Nephron (organoid): ENCODE measurements at regions not wholly inside any gene's neighbourhood (a gene's known extent, or its start where the extent isn't known, plus 50 kb on each side); places are given as distances from the start of the nearest gene placed in this dataset.
A peak's percentile ranks its signal among the peaks of the same experiment; 100 is the strongest.
"Not testable (repeated sequence)": the region's sequence is repeated elsewhere in the genome, so short reads cannot be mapped to it uniquely, and the experiment has no call there.

Source experiments
- H3K27ac Mint-ChIP-seq, 3 experiments: 2 replicates each; pipeline ENCODE4 v1.8.0; 2020; ENCODE audit warnings: mixed read lengths in 3 of 3, mild to moderate bottlenecking in 2 of 3, moderate library complexity in 1 of 3
- H3K27me3 Mint-ChIP-seq: 2 replicates; pipeline ENCODE4 v1.8.0; 2021; ENCODE audit warnings: low read depth, mild to moderate bottlenecking, moderate library complexity, mixed read lengths
- H3K36me3 Mint-ChIP-seq: 2 replicates; pipeline ENCODE4 v1.8.0; 2020; ENCODE audit warnings: low read depth, mixed read lengths
- H3K4me1 Mint-ChIP-seq: 2 replicates; pipeline ENCODE4 v1.8.0; 2020; ENCODE audit warnings: mixed read lengths
- H3K4me3 Mint-ChIP-seq, 3 experiments: 2 replicates each; pipeline ENCODE4 v1.8.0; 2020; ENCODE audit warnings: mild to moderate bottlenecking in 3 of 3, mixed read lengths in 3 of 3, moderate library complexity in 2 of 3
- H3K9me3 Mint-ChIP-seq: 2 replicates; pipeline ENCODE4 v1.8.0; 2020; ENCODE audit warnings: mixed read lengths
- TF ChIP-seq, protein P1 (sequence below), 3 experiments: fragments of 200-600 bp; sonication (generic); IDR thresholded peaks; one replicate each; pipeline ENCODE4 v1.5.0; 2021; ENCODE audit warnings: antibody characterized with exemption in 3 of 3; ENCODE audit not compliant: unreplicated experiment in 3 of 3

DNA sequence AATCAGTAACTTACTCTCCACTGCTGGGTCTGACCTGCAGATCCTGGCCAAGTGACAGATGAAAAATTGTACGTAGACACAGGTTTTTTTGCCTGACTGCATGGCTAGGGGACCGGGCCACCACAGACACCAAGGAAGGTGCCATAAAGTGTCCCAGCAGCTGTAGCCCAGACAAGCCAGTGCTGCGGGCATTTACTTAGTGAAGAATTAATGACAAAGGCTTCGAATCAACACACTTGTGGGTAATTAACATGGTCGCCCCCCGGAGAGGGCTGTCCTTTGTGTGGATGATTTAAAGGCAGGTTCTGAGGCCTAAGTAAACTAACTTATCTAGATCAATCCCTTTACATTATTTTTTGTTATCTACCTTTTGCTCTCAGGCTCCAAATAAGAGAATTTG lies 1709.1 kb upstream of the LRRTM1 start:
- TF ChIP-seq, protein P1, sequence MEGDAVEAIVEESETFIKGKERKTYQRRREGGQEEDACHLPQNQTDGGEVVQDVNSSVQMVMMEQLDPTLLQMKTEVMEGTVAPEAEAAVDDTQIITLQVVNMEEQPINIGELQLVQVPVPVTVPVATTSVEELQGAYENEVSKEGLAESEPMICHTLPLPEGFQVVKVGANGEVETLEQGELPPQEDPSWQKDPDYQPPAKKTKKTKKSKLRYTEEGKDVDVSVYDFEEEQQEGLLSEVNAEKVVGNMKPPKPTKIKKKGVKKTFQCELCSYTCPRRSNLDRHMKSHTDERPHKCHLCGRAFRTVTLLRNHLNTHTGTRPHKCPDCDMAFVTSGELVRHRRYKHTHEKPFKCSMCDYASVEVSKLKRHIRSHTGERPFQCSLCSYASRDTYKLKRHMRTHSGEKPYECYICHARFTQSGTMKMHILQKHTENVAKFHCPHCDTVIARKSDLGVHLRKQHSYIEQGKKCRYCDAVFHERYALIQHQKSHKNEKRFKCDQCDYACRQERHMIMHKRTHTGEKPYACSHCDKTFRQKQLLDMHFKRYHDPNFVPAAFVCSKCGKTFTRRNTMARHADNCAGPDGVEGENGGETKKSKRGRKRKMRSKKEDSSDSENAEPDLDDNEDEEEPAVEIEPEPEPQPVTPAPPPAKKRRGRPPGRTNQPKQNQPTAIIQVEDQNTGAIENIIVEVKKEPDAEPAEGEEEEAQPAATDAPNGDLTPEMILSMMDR (IDR thresholded peaks at IDR 0.05; ENCODE audit: unreplicated experiment in 3 of 3) = no peak
- no peak overlapping the region for H3K27ac Mint-ChIP-seq
- no peaks in the 10 kb centered on the region for H3K9me3 Mint-ChIP-seq
- H3K4me1 Mint-ChIP-seq = no peaks in the 10 kb centered on the region
- no peaks in the 10 kb centered on the region for H3K36me3 Mint-ChIP-seq
- no peaks in the 10 kb centered on the region for H3K27me3 Mint-ChIP-seq
- H3K4me3 Mint-ChIP-seq = no peak overlapping the region

DNA sequence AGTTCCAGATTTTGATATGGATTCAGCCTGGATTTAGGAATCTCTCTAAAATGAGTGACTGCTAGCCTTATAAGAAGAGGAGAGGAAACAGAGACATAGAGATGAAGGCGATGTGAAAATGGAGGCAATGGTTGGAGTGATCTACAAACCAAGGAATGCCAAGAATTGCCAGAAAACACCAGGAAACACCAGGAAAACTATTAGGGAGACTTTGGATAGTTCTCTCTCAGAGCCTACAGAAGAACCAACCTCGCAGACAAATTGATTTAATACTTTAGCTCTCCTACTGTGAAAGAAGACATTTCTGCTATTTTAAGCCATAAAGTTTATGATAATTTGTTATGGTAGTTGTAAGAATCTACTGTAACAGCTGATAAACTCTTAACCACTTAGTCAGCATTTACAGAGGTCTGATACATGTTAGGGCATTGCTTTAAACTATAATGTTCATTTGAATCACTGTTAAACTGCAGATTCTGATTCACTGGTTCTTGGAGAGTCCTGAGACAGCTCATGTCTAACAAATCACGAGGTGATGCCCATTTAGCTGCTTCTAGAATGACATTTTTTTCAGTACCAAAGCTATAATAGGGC lies 1702.6 kb upstream of the LRRTM1 start:
- no peak overlapping the region for H3K4me3 Mint-ChIP-seq
- H3K27ac Mint-ChIP-seq = peak overlapping the region in 1 of 3 experiments; percentile 11

DNA sequence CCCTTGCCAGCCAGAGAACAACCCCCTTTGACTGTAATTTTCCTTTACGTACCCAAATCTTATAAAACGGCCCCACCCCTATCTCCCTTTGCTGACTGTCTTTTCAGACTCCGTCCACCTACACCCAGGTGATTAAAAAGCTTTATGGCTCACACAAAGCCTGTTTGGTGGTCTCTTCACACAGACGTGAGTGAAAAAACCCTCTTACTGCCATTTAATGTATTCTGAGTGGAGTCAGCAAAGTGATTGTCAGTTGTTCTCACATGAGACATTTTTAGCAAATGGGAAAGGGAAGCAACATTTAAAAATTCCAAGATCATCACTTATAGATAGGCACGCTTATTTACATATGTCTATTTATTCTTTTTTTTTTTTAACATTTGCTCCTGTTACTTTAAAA lies 1701.3 kb upstream of the LRRTM1 start:
- not testable (repeated sequence) for H3K36me3 Mint-ChIP-seq, H3K4me1 Mint-ChIP-seq, H3K27me3 Mint-ChIP-seq, H3K9me3 Mint-ChIP-seq, H3K27ac Mint-ChIP-seq, H3K4me3 Mint-ChIP-seq

More for the DNA sequence above, 1702.6 kb upstream of the LRRTM1 start:
- Mint-ChIP-seq H3K4me1 (peaks cover 3% of the 10 kb centered on the region), H3K27me3 (no peaks in the 10 kb centered on the region), H3K9me3 (no peaks in the 10 kb centered on the region), H3K36me3 (no peaks in the 10 kb centered on the region)
- TF ChIP-seq, protein P1 (IDR thresholded peaks at IDR 0.05; ENCODE audit: unreplicated experiment in 3 of 3) = no peak

DNA sequence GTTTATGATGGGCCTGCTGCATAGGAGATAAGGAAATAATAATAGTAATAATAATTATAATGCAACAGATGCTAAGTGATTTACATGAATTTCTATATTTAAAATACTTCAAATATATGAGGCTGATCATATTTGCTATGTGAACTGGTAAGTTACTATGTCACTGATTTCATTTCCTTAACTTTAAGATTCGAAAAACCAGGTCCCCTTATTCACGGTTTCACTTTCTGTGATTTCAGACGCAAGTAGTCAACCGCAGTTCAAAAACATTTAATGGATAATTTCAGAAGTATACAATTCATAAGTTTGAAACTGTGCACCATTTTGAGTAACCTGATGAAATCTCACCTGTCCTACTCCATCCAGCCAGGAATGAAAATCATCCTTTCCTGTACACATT lies 1697.1 kb upstream of the LRRTM1 start:
- no peak overlapping the region for H3K27ac Mint-ChIP-seq
- H3K4me1 Mint-ChIP-seq = peaks cover 5% of the 10 kb centered on the region
- no peaks in the 10 kb centered on the region for H3K27me3 Mint-ChIP-seq
- TF ChIP-seq, protein P1 (IDR thresholded peaks at IDR 0.05; ENCODE audit: unreplicated experiment in 3 of 3) = no peak
- H3K9me3 Mint-ChIP-seq = no peaks in the 10 kb centered on the region
- H3K36me3 Mint-ChIP-seq = no peaks in the 10 kb centered on the region
- no peak overlapping the region for H3K4me3 Mint-ChIP-seq

DNA sequence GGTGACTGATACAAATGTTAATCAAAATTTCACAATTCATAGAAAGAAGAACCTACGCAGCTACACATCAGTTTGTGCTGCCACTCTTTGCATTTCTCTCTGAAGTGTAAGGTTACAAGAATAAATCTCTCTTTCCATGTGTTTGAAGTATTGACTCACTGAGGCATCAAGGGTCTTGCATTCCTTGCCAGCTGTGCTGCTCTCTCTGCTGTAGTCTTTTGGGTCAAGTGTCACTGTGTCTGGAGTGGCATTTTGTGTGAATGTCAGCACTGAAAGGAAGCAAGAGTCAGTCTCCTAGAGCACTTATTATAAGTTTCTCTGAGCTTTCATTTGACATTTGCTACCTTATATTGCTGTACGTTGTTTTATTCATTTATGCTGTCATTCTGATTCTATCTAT lies 1696.1 kb upstream of the LRRTM1 start:
- H3K27me3 Mint-ChIP-seq = no peaks in the 10 kb centered on the region

DNA sequence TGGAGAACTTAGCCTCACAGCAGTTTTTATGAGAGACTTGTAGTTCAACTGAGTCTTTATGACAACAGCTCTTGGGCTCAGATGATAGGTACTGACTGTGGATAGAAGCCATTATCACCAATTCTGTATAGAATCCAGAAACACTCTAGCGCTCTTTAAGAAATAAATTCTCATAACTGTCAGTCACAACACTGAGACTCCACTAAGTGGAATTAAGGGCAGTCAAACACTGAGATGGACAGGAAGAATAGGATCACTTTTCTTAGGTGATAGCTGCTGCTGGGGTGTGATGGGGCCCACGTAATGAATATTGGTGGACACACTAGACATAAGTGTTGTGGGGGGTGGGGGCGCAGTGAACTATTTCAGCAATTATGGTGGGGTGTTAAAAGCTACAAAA lies 1691.8 kb upstream of the LRRTM1 start:
- Mint-ChIP-seq H3K4me3 (no peak overlapping the region), H3K27me3 (no peaks in the 10 kb centered on the region), H3K36me3 (no peaks in the 10 kb centered on the region), H3K9me3 (peaks cover 2% of the 10 kb centered on the region), H3K4me1 (peaks cover 5% of the 10 kb centered on the region), H3K27ac (no peak overlapping the region)
- TF ChIP-seq, protein P1 (IDR thresholded peaks at IDR 0.05; ENCODE audit: unreplicated experiment in 3 of 3) = no peak

More for the DNA sequence above, 1696.1 kb upstream of the LRRTM1 start:
- peaks cover 5% of the 10 kb centered on the region for H3K4me1 Mint-ChIP-seq
- no peak overlapping the region for H3K4me3 Mint-ChIP-seq
- TF ChIP-seq, protein P1 (IDR thresholded peaks at IDR 0.05; ENCODE audit: unreplicated experiment in 3 of 3) = no peak
- H3K9me3 Mint-ChIP-seq = no peaks in the 10 kb centered on the region
- H3K27ac Mint-ChIP-seq = no peak overlapping the region
- no peaks in the 10 kb centered on the region for H3K36me3 Mint-ChIP-seq
